ENCODE measurements at regions not wholly inside any gene's neighbourhood (a gene's known extent, or its start where the extent isn't known, plus 50 kb on each side); places are given as distances from the start of the nearest gene placed in this dataset.
A peak's percentile ranks its signal among the peaks of the same experiment; 100 is the strongest.

GRCh38 chr9:23343226-23343625, 482.8 kb downstream of the ELAVL2 start:
- Histone ChIP-seq H3K27ac (ENCODE audit: low read length) (no peak overlapping the region), H3K9me3 (ENCODE audit: control insufficient read depth, insufficient read depth, low read length) (no peaks in the 10 kb centered on the region), H3K4me3 (ENCODE audit: low read length) (no peak overlapping the region), H3K4me1 (ENCODE audit: control insufficient read depth, insufficient read depth, low read length) (no peaks in the 10 kb centered on the region), H3K36me3 (ENCODE audit: control insufficient read depth, insufficient read depth, low read length) (no peaks in the 10 kb centered on the region), H3K27me3 (ENCODE audit: control insufficient read depth, insufficient read depth, low read length) (no peaks in the 10 kb centered on the region)
- ATAC-seq (no peak), DNase-seq (no peak)
- no CpG with 5 or more reads among the region's 1 CpG for WGBS (ENCODE audit: insufficient coverage)
- H3K4me1 Mint-ChIP-seq, result no peaks in the 10 kb centered on the region
- no peak for TF ChIP-seq CTCF (IDR thresholded peaks at IDR 0.05)
- no peak overlapping the region for H3K27ac Mint-ChIP-seq
- peaks cover 7 to 9% of the 10 kb centered on the region in 2 donors for H3K9me3 Mint-ChIP-seq
- H3K36me3 Mint-ChIP-seq, result peaks cover 17% of the 10 kb centered on the region
- intact Hi-C loops (cut with micrococcal nuclease), result no loop called here
- H3K4me3 Mint-ChIP-seq, result no peak overlapping the region
- no peaks in the 10 kb centered on the region for H3K27me3 Mint-ChIP-seq (ENCODE audit: low read depth in 2 of 2)

GRCh38 chr9:23361096-23361495, 464.9 kb downstream of the ELAVL2 start:
- 75% methylated on average over 1 of the region's 1 CpG for WGBS (ENCODE audit: insufficient coverage)
- intact Hi-C loops (cut with micrococcal nuclease), result no loop called here
- H3K36me3 Mint-ChIP-seq, result peaks cover 12% of the 10 kb centered on the region

GRCh38 chr9:23372703-23373102, 453.3 kb downstream of the ELAVL2 start:
- H3K27me3 Mint-ChIP-seq (ENCODE audit: low read depth in 2 of 2), result no peaks in the 10 kb centered on the region
- DNase-seq (no peak), ATAC-seq (no peak)
- no peak for TF ChIP-seq CTCF (IDR thresholded peaks at IDR 0.05)
- Histone ChIP-seq H3K27ac (ENCODE audit: low read length) (no peak overlapping the region), H3K4me1 (ENCODE audit: control insufficient read depth, insufficient read depth, low read length) (no peaks in the 10 kb centered on the region), H3K9me3 (ENCODE audit: control insufficient read depth, insufficient read depth, low read length) (no peaks in the 10 kb centered on the region), H3K27me3 (ENCODE audit: control insufficient read depth, insufficient read depth, low read length) (no peaks in the 10 kb centered on the region), H3K36me3 (ENCODE audit: control insufficient read depth, insufficient read depth, low read length) (no peaks in the 10 kb centered on the region), H3K4me3 (ENCODE audit: low read length) (no peak overlapping the region)
- H3K9me3 Mint-ChIP-seq, result peaks cover 12 to 25% of the 10 kb centered on the region in 2 donors
- WGBS (ENCODE audit: insufficient coverage), result no CpG with 5 or more reads among the region's 1 CpG
- no peaks in the 10 kb centered on the region for H3K4me1 Mint-ChIP-seq
- H3K27ac Mint-ChIP-seq, result no peak overlapping the region
- peaks cover 8% of the 10 kb centered on the region for H3K36me3 Mint-ChIP-seq
- H3K4me3 Mint-ChIP-seq, result no peak overlapping the region
- intact Hi-C loops (cut with micrococcal nuclease), result no loop called here

More at GRCh38 chr9:23361096-23361495, 464.9 kb downstream of the ELAVL2 start:
- TF ChIP-seq CTCF (IDR thresholded peaks at IDR 0.05), result no peak
- no peaks in the 10 kb centered on the region for H3K27me3 Mint-ChIP-seq (ENCODE audit: low read depth in 2 of 2)
- ATAC-seq (no peak), DNase-seq (peak in 1 of 2 donors; percentile 0)
- no peak overlapping the region for H3K27ac ChIP-seq (ENCODE audit: low read length)
- no peak overlapping the region for H3K27ac Mint-ChIP-seq
- H3K4me3 ChIP-seq (ENCODE audit: low read length), result no peak overlapping the region
- H3K9me3 Mint-ChIP-seq, result peaks cover 9 to 31% of the 10 kb centered on the region in 2 donors
- no peaks in the 10 kb centered on the region for H3K27me3 ChIP-seq (ENCODE audit: control insufficient read depth, insufficient read depth, low read length)
- no peaks in the 10 kb centered on the region for H3K4me1 ChIP-seq (ENCODE audit: control insufficient read depth, insufficient read depth, low read length)
- H3K4me1 Mint-ChIP-seq, result no peaks in the 10 kb centered on the region
- peaks cover 6% of the 10 kb centered on the region for H3K9me3 ChIP-seq (ENCODE audit: control insufficient read depth, insufficient read depth, low read length)
- H3K36me3 ChIP-seq (ENCODE audit: control insufficient read depth, insufficient read depth, low read length), result no peaks in the 10 kb centered on the region
- no peak overlapping the region for H3K4me3 Mint-ChIP-seq

GRCh38 chr9:23375511-23375910, 450.5 kb downstream of the ELAVL2 start:
- Mint-ChIP-seq H3K27me3 (ENCODE audit: low read depth in 2 of 2) (no peaks in the 10 kb centered on the region), H3K27ac (no peak overlapping the region), H3K9me3 (peaks cover 12 to 27% of the 10 kb centered on the region in 2 donors), H3K4me1 (no peaks in the 10 kb centered on the region), H3K4me3 (no peak overlapping the region), H3K36me3 (peaks cover 20% of the 10 kb centered on the region)
- Histone ChIP-seq H3K27ac (ENCODE audit: low read length) (no peak overlapping the region), H3K9me3 (ENCODE audit: control insufficient read depth, insufficient read depth, low read length) (peaks cover 3% of the 10 kb centered on the region), H3K36me3 (ENCODE audit: control insufficient read depth, insufficient read depth, low read length) (no peaks in the 10 kb centered on the region), H3K4me1 (ENCODE audit: control insufficient read depth, insufficient read depth, low read length) (no peaks in the 10 kb centered on the region), H3K4me3 (ENCODE audit: low read length) (no peak overlapping the region), H3K27me3 (ENCODE audit: control insufficient read depth, insufficient read depth, low read length) (no peaks in the 10 kb centered on the region)
- whole genome bisulfite sequencing (ENCODE audit: insufficient coverage), result 86% methylated on average over 2 of the region's 2 CpGs
- intact Hi-C loops (cut with micrococcal nuclease), result no loop called here
- DNase-seq (no peak), ATAC-seq (no peak)
- TF ChIP-seq CTCF (IDR thresholded peaks at IDR 0.05), result no peak
